ENCODE measurements at regions not wholly inside any gene's neighbourhood (a gene's known extent, or its start where the extent isn't known, plus 50 kb on each side); places are given as distances from the start of the nearest gene placed in this dataset.

GRCh38 chr5:17406423-17406838 is 91.6 kb upstream of the TAF11L2 start:
- H3K9me3 ChIP-seq (ENCODE audit: control insufficient read depth, insufficient read depth, low read length) = no peaks in the 10 kb centered on the region
- H3K4me3 ChIP-seq (ENCODE audit: low read length) = no peak overlapping the region
- H3F3A ChIP-seq (ENCODE audit: control insufficient read depth, insufficient read depth) = no peaks in the 10 kb centered on the region
- no peaks in the 10 kb centered on the region for H3K79me2 ChIP-seq (ENCODE audit: control insufficient read depth, low read length)
- no peaks in the 10 kb centered on the region for H3K27me3 ChIP-seq (ENCODE audit: control insufficient read depth, low read length)
- no peak overlapping the region for H3K4me2 ChIP-seq (ENCODE audit: low read length)
- no peak overlapping the region for H3K27ac ChIP-seq (ENCODE audit: low read depth, low read length)
- H3K4me1 ChIP-seq (ENCODE audit: control insufficient read depth, low read length) = no peaks in the 10 kb centered on the region
- H3K9me2 ChIP-seq (replicated peaks; ENCODE audit: control insufficient read depth, low read length) = no peaks in the 10 kb centered on the region; the same call in 1 of the 2 replicates
- TF ChIP-seq, protein P1, sequence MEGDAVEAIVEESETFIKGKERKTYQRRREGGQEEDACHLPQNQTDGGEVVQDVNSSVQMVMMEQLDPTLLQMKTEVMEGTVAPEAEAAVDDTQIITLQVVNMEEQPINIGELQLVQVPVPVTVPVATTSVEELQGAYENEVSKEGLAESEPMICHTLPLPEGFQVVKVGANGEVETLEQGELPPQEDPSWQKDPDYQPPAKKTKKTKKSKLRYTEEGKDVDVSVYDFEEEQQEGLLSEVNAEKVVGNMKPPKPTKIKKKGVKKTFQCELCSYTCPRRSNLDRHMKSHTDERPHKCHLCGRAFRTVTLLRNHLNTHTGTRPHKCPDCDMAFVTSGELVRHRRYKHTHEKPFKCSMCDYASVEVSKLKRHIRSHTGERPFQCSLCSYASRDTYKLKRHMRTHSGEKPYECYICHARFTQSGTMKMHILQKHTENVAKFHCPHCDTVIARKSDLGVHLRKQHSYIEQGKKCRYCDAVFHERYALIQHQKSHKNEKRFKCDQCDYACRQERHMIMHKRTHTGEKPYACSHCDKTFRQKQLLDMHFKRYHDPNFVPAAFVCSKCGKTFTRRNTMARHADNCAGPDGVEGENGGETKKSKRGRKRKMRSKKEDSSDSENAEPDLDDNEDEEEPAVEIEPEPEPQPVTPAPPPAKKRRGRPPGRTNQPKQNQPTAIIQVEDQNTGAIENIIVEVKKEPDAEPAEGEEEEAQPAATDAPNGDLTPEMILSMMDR (IDR thresholded peaks at IDR 0.05; ENCODE audit: low read depth, low read length, poor library complexity, severe bottlenecking) = no peak
- TF ChIP-seq EZH2phosphoT487 (IDR thresholded peaks at IDR 0.05; ENCODE audit: borderline replicate concordance, low read length) = no peak
- H3K36me3 ChIP-seq (ENCODE audit: control insufficient read depth, low read length) = no peaks in the 10 kb centered on the region
- H4K20me1 ChIP-seq (ENCODE audit: control insufficient read depth, insufficient read depth, low read depth, low read length) = no peaks in the 10 kb centered on the region

GRCh38 chr5:17411436-17412402 is 86.3 kb upstream of the TAF11L2 start:
- Histone ChIP-seq H3K4me1 (ENCODE audit: control insufficient read depth, low read length) (peaks cover 5% of the 10 kb centered on the region), H3K4me3 (ENCODE audit: low read length) (no peak overlapping the region), H3K27ac (ENCODE audit: low read depth, low read length) (no peak overlapping the region), H3K4me2 (ENCODE audit: low read length) (no peak overlapping the region), H4K20me1 (ENCODE audit: control insufficient read depth, insufficient read depth, low read depth, low read length) (no peaks in the 10 kb centered on the region), H3K9me3 (ENCODE audit: control insufficient read depth, insufficient read depth, low read length) (no peaks in the 10 kb centered on the region), H3K79me2 (ENCODE audit: control insufficient read depth, low read length) (no peaks in the 10 kb centered on the region), H3K36me3 (ENCODE audit: control insufficient read depth, low read length) (no peaks in the 10 kb centered on the region), H3K9me2 (replicated peaks; ENCODE audit: control insufficient read depth, low read length) (no peaks in the 10 kb centered on the region; the same call in 1 of the 2 replicates), H3F3A (ENCODE audit: control insufficient read depth, insufficient read depth) (no peaks in the 10 kb centered on the region), H3K27me3 (ENCODE audit: control insufficient read depth, low read length) (no peaks in the 10 kb centered on the region)
- no peak for TF ChIP-seq EZH2phosphoT487 (IDR thresholded peaks at IDR 0.05; ENCODE audit: borderline replicate concordance, low read length)
- TF ChIP-seq, protein P1 (IDR thresholded peaks at IDR 0.05; ENCODE audit: low read depth, low read length, poor library complexity, severe bottlenecking) = no peak

DNA sequence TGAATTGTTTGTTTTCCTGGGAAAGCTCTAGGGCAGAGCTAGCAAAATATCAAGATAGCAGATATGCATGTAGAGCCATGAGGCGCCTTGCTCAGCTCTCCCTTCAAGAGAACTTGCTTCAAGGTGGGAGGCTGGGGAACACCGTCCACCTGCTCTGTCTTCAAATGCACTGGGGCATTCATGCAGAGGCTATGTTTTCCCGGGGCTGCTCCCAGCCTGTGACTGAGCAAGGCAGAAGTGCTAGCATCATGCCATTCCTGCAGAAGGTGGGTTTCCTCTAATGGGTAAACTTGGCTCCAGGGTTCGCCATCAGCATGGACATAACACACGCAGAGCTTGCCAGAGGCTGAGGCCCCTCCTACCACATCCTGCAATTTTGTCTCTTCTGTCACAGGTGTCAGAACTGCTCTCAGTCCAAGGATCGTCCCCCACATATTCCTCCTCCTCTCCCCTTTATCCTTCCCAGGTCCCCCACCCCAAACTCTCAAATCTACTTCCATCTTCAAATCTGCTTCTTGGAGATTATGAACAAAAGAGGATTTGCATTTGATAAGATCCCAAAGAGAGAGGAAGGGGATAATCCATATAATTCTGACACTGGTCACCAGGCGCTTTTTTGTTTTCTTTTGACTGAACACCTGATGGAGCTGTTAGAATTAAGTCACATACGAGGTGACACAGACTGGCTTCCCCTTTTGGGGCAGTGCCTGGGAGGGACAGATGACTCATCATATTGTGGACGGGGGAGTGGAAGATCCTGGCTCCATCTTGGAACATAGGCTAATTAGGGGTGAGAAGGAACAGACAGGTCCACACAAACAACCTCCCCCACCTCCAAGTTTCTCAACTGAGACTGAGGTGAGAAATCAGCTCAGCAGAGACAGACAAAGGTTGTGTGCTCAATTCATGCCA is 85.0 kb upstream of the TAF11L2 start:
- no peaks in the 10 kb centered on the region for H3K79me2 ChIP-seq (ENCODE audit: control insufficient read depth, low read length)
- H3K4me3 ChIP-seq (ENCODE audit: low read length) = no peak overlapping the region
- H3K27me3 ChIP-seq (ENCODE audit: control insufficient read depth, low read length) = no peaks in the 10 kb centered on the region
- H4K20me1 ChIP-seq (ENCODE audit: control insufficient read depth, insufficient read depth, low read depth, low read length) = no peaks in the 10 kb centered on the region
- no peaks in the 10 kb centered on the region for H3F3A ChIP-seq (ENCODE audit: control insufficient read depth, insufficient read depth)
- no peak overlapping the region for H3K27ac ChIP-seq (ENCODE audit: low read depth, low read length)
- no peaks in the 10 kb centered on the region for H3K9me3 ChIP-seq (ENCODE audit: control insufficient read depth, insufficient read depth, low read length)
- H3K36me3 ChIP-seq (ENCODE audit: control insufficient read depth, low read length) = no peaks in the 10 kb centered on the region
- H3K4me2 ChIP-seq (ENCODE audit: low read length) = no peak overlapping the region
- H3K4me1 ChIP-seq (ENCODE audit: control insufficient read depth, low read length) = peaks cover 5% of the 10 kb centered on the region
- no peak for TF ChIP-seq EZH2phosphoT487 (IDR thresholded peaks at IDR 0.05; ENCODE audit: borderline replicate concordance, low read length)
- TF ChIP-seq, protein P1 (IDR thresholded peaks at IDR 0.05; ENCODE audit: low read depth, low read length, poor library complexity, severe bottlenecking) = no peak
- no peaks in the 10 kb centered on the region; the same call in 1 of the 2 replicates for H3K9me2 ChIP-seq (replicated peaks; ENCODE audit: control insufficient read depth, low read length)

All from DOHH2 (cell line).